Activated CD4-positive, alpha-beta T cell treated with anti-CD3 and anti-CD28 coated beads for 24 hours (primary cell): ENCODE measurements at regions not wholly inside any gene's neighbourhood (a gene's known extent, or its start where the extent isn't known, plus 50 kb on each side); places are given as distances from the start of the nearest gene placed in this dataset.

ENCODE experiments used
- DNase-seq, 2 donors: peaks; one replicate each; pipeline ENCODE4 v3.0.0-alpha.2; 2020; ENCODE audit warnings: low read depth in 2 of 2

DNA sequence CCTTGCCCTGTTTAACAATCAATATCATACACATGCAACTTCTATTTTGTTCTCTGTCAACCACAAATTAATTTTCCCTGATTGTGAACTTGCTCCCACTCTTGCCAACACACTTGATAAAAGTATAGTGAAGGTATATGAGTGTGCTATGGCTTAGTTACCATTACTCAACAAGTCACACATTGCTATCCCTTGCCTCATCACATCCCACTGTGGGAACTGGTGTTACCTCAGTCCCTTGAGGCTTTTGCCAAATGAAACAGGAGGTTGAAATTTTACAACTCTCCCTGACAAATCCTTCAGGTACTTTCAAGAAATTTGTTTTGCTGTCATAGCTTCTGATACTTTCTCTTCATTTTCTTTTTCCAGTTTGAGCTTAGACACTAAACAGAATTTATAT lies 472.5 kb upstream of the SEMA3D start:
- no peak for DNase-seq

DNA sequence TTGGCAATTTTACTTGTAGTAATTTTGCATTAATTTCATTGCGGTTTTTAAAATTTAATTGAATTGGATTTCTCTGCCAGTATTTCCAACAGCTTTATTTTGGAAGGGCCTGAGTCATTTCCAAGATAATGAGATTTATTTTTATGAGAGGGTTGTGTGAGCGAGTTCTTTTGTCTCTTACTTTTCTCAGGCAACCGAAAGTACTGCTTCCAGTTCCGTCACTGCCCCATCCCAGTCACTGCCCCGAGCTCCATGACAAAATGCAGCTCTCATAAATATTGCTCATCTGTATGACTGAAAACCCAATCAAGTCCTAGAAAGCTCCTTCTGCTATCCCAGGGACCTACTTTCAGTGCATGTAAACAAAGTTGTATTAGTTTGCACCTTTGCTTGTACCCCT lies 468.4 kb upstream of the SEMA3D start:
- no peak for DNase-seq

- no peak for DNase-seq
These were observed 457.4 kb upstream of the SEMA3D start for GRCh38 chr7:85644272-85644671.

DNA sequence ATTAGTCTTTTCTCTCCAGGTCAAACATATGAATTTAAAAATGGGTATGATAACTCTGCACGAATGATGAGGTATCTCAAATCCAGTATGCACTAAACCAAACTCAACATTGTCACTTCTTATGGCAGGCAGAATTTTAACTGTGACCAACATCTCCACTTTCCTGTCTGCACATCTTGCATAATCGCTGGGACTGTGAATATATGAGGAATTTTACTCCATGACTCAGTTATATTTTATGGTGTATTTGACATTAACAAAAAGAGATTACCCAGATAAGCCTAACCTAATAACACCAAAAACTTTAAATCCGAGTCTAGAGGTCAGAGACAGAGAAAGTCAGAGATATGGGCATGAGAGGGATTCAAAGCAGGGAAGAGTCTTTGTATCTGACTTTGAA lies 454.5 kb upstream of the SEMA3D start:
- no peak for DNase-seq

DNA sequence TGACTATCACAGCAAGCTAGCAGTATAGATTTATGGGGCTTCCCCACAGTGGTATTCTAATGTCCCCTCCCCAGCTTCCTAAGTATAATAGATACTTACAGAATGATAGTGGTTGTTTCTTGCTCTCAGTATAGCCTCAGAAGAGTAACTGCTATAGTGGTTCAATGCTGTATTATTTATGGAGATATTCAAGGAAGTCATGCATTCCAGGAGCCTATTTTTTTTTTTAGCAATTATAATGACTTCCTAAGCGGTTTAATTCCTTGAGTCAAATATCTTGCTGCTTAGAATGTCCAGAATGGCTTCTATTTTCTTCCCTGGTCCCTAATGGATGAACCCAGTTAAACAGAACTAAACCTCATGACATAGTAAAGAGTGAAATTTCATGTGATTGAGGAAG lies 451.5 kb upstream of the SEMA3D start:
- no peak for DNase-seq

DNA sequence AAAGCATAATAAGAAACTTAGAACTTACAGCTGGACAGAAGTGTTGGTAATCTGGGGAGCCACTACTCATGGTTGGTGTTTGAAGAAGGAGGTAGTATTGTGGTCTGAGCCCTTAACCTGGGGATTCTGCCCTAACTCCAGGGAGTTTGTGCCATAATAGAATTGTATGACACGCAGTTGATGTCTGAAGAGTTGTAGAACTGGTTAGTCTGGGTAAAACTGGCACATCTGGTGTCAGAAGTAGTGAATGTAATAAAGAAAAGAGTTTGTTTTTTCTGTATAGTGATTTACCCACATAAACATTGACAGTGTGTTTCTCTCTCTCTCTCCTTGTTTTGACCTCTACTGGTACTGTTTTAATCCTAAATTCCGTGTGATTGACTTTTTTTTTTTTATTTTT lies 448.1 kb upstream of the SEMA3D start:
- DNase-seq: no peak

GRCh38 chr7:85630904-85631600 lies 444.2 kb upstream of the SEMA3D start:
- no peak for DNase-seq

DNA sequence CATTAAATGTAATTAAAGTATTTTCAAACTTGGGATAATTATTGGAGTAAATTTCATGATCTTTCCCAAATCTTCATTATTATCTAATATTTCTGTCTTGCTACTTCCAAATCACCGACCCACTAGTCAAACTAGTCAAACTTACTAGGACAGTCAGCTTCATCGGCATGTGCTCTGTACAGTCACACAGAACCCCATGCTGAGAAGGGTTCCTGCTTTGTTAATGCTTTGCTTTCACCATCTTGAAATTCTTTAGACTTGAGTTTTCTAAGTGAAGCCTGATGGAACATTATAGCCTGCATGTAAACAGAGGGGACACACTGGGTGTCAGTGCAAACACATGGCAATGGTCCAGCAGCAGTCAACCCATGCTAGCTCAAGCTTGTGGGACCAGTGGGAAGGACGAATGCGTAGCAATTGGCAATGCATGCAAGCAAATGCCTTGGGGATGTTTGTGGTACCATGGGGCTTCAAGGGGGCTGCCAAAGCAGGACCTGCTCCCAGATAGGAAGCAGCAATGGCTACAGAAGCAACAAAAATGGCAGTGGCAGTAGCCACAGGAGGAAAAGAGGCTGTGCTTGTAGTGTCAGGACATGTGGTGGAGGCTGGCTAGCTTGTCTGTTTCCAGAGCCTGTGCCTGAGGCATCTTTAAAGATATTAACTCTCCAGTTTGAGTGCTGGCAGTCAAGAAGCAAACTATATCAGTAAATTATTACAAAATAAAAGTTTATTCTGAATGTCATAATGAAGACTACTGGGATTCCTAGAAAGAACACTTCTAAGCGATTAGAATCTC lies 441.1 kb upstream of the SEMA3D start:
- no peak for DNase-seq

- no peak for DNase-seq
These were observed 435.2 kb upstream of the SEMA3D start for GRCh38 chr7:85622059-85622458.

GRCh38 chr7:85620936-85621685 lies 434.3 kb upstream of the SEMA3D start:
- no peak for DNase-seq

- DNase-seq: no peak
These were observed 432.4 kb upstream of the SEMA3D start for GRCh38 chr7:85619236-85619635.

DNA sequence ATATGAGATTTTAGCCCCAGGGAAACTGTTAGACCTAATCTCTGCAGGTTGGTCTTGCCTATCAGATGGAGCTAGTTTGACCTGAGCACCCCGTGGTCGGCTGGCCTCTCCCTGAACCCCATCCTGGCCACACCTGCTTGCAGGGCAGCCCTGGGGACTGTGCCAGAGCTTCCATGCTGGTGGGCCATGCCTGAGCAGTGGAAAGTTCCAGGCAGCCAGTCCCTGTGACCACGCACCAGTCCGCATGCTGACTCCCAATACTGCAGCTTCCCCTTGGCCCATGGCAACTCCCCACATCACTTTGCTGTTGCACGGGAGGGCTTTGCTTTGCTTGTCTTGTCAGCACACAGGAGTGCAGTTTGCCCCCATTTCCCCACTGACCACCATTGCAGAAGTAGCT lies 427.8 kb upstream of the SEMA3D start:
- no peak for DNase-seq

GRCh38 chr7:85612514-85612913 lies 425.7 kb upstream of the SEMA3D start:
- no peak for DNase-seq

GRCh38 chr7:85608804-85609203 lies 421.9 kb upstream of the SEMA3D start:
- no peak for DNase-seq

DNA sequence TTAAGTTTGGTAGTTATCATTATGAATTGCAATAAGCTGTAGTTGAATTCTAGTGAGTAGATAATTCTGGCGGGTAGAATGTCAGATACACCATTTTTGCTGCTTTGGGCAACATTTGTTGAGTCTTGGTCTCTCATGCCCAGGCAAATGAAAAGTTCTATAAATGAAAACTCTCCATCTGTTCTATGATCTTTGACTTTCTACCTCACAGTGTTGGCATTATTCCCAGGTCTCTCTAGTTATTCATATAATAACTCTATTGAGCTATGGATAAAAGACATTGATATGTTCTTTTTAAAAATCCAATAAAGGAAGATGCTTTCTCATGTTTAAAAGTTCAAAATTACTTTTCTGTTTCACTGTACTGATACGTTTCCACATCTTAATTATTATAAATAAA lies 415.3 kb upstream of the SEMA3D start:
- no peak for DNase-seq

DNA sequence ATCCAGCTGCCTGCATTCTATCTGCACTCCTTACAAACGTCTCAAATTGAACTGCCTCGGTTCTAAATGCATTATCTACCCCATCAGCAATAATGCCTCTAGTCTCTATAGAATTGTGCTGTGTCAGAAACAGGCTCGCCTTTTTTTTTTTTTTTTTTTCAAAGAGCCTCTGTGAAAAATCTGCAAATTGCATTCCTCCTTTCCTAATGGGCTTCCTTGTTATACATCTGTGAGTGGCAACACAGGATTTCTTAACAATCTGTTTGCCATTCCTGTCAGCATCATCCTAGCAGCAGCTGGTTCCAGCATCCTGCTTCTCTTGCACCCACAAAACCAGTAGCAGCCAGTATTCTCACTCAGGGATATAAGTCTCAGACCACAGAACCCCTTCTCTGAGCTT lies 413.5 kb upstream of the SEMA3D start:
- DNase-seq: no peak

DNA sequence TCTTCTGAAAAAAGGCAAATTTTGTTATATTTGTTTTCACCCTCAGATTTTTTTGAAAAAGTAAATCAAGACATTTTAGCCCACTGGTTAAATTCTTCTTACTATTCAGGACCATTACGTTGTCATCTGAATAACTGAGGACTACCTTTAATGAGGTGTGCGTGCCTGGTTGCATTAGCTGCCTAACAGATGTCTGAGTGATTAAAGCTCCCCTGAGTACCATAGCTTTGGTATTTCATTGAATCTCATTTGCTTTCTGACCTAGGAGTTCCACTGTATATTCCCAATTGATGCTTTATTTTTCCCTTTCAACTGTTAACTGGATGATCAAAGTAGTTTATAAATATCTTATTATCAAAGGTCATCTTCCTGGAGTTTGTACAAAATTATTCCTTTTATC lies 410.0 kb upstream of the SEMA3D start:
- no peak for DNase-seq

DNA sequence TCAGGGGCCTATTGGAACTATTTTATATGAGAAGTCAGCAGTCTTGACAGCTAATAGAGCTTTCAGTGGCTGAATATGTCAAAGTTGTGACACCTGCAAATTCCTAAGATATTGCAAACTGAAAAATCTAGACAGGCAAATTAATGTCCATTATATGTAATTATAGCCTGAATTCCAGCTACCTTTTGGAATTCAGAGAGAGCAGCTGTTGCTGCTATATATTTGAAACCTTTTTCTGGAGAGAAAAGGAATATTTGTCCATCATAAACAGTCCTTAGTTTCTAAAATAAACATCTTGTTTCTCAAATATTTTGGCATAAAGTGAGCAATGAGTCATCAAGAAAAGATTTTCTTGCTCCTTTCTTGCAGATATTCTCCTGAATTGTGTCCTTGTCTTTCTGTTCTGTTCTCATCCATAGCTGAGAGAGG lies 408.9 kb upstream of the SEMA3D start:
- no peak for DNase-seq

DNA sequence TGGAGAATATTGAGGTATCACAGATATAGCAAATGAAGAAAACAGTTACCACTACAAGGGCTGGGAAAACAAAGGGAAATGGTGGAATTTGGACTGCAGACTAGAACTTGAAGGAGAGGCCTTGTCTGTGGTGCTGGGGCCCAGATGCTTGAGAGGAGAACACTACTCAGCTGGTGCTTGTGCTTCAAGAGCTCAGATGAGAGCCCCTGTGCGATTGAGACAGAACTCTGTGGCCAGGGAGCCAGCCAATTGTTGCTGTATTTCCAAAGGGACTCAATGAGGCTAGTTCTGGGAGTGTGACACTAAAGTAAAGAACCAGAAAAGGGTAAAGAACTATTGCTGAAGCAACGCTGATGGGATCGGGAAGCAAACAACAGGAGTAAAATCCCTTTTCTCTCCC lies 406.5 kb upstream of the SEMA3D start:
- DNase-seq: no peak

- no peak for DNase-seq
These were observed 400.9 kb upstream of the SEMA3D start for GRCh38 chr7:85587785-85588184.

DNA sequence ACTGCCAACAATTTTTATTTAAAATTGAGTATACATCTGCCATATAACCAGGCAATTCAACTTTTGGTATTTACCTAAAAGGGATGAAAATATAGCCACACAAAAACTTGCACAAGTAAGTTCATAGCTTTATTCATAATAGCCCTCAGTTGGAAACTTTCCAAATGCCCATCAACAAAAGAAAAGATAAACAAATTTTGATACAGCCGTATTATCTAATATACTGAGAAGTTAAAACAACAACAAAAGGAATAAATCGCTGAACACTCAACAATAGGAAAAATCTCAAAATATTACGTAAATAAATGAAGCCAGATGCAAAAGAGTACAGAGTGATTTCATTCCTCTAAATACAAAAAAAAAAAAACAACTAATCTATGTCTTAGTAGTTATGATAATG lies 399.2 kb upstream of the SEMA3D start:
- DNase-seq: no peak

- DNase-seq: no peak
These were observed 396.5 kb upstream of the SEMA3D start for GRCh38 chr7:85583131-85583953.
